Hematopoietic multipotent progenitor cell treated with erythropoietin and hydrocortisone succinate and interleukin-3 and kit ligand, for 17 days (in vitro differentiated cells): ENCODE measurements at regions not wholly inside any gene's neighbourhood (a gene's known extent, or its start where the extent isn't known, plus 50 kb on each side); places are given as distances from the start of the nearest gene placed in this dataset.

Experiments used
- DNase-seq: peaks from one replicate; pipeline ENCODE4 v3.0.0-alpha.2; 2015; ENCODE audit warnings: low spot score

DNA sequence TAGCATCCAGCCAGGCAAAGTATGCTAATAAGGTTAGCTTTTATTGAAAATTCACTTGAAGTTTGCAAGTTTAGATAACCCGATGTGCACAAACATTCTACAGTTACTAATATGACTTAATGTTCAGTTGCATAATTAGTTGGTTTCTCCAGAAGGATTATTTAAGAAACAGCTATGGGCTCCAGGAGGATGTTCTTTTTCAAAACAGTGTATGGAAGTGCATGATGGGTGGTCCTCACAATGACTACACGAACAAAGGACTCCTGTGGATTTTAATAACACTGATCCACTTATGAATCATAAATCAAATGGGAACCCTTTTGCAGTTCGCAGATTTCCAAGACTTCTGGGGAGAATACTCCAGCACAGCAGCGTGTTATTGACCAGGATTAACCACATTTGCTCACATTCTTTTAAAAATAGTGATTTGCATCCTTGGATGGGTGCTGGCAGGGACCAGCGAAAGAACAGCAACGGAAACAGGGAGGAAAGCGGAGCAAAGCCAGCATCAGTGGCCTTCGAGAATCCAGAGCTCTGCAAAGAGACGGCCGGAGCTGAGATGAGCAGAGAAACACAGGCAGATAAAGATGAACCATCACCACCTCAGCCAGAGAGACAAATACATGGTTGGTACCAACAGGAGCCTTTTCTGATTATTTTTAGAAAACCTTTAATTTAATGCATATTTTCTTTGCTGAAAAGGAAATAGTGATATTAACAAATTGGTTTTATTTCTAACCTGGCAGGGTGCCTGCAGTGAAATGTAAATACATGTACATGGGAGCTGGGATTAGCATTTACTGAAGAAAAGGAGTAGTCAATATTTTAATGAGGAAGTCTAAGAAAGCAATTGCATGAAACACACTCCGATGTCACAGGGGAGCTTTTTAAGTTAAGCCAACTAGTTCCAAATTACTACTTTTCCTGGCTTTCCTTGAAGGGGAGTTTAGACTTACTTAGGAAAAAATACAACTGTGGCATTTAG is 623.2 kb upstream of the ZFHX3 start:
- no peak for DNase-seq

DNA sequence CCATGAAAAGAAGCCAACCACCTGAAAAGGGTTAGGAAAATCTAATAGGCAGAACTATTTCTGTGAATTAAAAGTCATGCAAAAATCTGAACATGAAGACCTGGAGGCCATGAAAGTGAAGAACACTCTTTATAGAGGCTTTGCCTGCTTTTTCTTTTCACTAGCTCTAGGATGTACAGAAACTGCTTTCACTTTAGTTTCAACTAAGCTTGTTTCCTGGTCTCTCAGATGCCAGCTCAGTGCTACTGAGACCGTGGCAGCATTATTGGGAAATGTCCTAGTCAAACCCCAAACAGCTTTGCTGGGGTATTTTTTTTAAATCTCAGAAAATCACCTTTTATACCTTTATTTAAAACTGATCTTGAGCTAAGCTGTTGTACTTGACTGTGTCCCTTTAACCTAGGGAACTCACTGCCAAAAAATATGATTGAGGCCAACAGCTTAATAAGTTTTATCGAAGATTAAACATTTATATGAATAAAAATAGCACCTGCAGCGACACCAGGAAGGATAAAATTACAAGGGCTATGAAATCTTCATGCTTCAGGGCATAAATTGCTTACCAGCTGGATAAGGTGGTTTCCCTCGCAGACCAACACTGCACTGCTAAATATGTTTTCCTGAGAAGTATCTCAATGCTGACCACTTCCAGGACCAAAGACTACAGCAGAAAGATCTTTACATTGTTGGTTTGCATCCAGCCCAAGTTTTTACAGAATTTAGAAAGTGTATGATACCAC is 621.8 kb upstream of the ZFHX3 start:
- DNase-seq, result no peak

DNA sequence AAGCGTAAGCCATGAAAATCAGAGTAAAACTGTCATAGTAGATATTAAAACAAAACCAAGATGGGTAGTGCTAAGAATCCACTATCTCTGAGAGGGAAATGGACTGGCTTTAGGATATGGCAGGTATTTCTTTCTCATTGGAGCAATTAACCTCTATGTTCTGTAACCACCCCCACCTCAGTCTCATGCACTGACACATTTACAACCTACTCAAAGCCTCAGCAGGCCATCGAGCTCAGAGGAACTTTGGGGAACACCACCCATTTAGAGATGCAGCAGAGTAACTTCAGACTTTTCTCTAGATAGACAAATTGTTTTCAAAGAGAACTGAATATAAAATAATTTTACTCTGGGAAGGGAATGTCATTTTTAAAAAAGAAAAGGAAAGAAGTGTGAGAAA is 615.8 kb upstream of the ZFHX3 start:
- no peak for DNase-seq

DNA sequence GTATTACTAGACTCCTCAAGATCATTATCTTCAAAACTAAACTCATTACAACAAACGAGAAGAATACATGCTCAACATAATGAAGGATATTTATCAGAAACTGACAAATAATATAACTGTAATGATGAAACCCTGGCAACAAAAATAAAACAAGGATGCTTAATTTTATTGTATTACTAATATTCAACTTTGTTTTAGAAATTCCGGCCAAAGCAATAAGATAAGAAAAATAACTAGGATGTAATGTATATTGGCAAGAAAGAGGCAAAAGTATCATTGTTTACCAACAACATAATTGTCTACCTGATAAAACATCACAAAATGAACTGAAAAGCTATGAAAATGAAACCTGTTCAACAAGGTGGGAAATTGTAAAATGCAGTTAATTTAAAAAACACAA is 588.3 kb upstream of the ZFHX3 start:
- no peak for DNase-seq

DNA sequence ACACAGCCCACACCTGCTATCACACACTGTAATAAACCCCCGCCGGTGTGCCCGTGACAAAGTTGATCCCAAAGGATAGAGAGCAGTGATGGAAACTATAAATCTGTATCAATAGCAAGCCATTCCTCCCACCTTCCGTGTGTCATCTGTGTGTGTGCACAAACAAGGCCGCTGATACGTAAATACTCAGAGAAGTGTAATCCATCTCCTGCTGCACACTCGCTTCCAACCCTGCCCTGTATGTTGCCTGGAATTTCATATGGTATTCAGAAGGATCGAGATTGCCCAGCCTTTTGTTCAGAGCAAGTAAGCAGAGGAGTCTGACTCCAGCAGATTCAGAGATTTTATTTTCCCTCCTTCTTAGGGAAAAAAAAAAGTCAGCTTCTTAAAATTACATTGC is 581.1 kb upstream of the ZFHX3 start:
- DNase-seq, result no peak

DNA sequence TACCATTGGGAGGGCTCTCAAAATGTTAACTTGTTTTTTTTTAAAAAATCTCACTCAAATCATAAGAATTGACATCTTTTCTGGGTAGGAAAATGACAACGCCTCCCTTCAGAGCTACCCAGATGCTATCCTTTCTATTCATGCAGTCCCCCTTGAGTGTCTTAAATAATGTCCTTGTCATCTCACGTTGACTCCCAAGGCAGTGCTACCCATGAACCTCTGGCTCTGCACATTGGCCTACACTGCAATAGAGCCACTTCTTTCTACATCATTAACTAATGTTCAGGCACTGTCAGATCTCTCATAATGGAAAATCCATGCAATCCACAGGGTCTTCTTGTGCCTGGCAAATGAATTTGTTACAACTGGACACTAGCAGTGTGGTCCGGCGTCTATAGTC is 569.8 kb upstream of the ZFHX3 start:
- no peak for DNase-seq

DNA sequence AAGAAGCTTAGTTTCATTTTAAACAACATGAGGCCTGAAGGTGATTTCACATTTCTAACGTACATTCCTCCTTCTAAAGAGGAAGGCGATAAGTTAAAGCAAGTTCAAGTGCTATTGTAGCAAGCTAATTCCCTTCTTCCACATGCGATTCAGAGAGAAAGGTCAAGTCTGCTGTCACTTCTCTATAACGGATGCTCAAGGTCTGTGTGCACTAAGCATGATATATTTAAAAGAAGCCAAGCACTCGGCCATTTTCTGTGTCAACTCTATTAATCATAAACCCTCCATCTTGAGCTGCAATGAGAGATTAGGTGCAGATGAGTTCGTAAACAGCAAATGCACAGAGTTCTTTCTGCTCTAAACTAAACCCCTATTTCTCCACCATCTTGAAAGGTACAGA is 568.8 kb upstream of the ZFHX3 start:
- no peak for DNase-seq

DNA sequence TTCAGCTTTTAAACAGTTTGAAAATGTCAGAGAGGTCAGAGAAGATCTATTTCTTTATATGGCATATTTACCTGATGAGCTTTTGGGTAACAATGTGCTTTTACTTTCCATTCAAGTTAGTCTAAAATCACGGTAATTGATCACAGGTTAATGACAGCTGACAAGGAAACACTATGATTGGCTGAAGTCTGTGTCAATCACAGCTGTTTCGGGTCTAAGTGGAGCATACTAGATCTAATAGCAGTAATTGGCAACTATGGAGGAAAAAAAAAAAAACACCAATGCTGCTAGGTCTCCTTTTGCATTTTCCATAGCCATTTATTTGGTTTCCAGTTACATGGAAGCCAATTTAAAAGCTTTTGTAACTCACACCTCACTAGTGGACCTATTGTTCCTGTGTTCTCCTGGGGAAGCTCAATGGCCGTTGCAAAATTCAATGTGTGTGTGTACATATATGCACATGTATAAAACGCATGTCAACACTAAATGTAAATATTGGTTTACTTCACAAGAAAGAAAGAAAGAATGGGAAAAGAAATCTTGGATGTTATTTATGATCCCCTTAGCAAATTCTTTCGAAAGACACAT is 568.3 kb upstream of the ZFHX3 start:
- DNase-seq, result no peak

DNA sequence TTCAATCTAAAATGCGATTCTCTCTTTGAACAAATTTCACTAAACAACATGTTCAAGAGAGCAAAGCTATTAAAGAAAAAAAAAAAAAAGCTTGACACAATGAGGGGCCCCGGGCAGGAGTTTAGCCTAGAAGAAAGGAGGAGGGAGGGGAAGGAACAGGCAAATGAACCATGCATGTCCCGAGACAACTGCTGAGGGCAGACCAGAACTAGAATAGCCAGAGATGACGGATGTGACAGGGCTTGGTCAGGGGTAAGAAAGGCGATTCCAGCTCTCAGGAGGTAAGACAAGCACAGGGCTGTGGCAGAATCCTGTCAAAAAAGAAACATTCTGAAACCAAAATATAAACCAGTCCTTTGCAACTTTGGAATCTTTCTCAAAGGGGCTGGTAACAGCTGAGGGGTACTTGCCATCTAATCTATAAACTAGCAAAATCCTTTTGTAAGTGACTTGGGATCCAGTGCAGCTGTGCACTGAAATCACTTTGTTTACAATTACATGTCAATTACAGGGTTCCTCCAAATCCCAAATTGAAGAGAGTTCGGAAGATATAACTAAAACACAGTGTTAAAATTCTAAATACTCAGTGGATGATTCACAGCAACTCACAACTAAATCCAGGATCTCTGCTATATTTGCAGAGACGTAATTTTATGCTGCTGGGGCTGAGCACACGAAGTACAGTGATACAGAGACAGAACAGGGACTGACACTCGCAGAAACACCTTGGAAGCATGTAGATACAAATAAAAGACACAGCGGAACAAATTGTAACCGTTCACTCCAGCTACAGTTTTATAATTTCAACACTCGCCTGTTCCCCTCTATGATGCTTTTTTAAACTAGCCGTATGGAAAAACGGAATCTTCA is 567.4 kb upstream of the ZFHX3 start:
- no peak for DNase-seq

DNA sequence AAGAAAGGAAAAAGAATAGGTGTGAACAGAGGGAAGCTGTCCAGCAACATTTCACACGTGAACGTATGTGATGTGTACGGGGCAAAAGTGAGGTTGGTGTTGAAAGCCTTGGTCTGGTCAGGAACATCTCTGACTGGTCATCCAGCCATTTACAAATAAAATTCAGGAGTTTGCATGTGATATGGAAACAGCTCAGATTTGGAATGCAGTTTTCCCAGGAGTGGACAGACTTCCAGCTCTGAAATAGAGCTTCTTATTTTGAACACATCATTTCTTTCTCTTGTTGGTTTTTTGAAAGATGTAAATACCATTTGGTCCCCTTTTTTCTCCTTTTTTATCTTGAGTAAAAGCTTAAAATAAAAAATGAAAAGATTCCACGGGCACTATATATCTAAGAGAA is 566.2 kb upstream of the ZFHX3 start:
- no peak for DNase-seq

DNA sequence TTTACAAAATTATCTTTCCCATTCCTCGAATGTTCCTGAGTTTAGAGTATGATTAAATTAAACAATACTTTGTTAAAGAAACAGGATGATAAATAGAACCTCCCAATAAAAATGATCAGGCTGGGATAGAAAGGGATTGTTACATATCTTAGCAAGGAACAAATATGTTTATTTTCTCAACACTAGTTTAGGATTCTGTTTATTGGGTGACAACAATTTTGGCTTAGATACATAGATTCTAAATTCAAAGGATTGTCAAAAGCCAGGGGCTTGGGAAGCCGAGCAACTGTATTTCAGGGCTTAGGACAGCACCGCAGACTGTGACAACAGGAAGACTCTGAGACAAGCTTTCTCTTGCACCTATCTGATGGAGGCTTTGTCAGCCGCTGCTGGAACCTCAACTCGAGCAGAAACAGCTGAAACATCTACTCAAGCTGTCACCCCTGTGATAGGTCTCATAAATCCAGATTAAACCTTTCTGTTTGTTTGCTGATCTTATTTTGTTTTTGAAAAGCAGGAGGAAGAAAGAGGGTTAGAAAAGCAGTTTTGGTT is 562.8 kb upstream of the ZFHX3 start:
- no peak for DNase-seq

DNA sequence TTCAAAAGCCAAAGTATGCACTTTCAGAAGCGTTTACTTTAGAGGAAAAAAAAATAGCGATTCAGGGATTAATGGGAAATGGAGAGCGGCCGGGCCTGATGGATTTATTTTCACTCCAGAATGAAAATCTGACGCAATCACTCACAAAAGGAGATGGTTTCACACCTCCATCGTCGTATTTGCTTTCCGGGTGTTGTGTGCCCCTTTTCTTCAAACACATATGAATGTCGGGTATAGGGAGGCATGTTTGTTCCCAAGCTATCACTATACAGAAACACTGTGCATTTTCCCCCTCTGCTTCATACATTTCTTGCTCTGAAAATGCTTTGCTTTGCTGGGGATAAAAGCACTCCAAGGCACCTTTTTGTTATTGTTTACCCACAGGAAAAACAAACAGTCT is 562.2 kb upstream of the ZFHX3 start:
- no peak for DNase-seq

DNA sequence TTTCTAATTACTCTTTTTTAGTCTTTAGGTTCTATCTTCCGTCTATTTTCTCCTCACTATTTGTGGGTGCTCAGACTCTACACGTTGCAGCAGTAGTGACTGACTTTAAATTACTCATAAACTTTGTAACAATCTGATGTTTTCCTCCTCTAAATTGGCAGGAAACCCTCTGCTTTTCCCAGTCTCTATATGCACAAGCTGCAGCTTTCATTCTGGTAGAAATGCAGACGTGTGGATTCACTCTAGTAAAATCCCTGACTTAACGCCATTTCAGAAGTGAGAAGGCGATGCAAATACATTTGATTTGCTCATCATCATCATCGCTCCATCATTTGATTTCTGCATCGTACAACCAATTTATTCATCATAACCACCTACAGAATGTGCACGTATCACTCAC is 561.0 kb upstream of the ZFHX3 start:
- DNase-seq, result no peak

DNA sequence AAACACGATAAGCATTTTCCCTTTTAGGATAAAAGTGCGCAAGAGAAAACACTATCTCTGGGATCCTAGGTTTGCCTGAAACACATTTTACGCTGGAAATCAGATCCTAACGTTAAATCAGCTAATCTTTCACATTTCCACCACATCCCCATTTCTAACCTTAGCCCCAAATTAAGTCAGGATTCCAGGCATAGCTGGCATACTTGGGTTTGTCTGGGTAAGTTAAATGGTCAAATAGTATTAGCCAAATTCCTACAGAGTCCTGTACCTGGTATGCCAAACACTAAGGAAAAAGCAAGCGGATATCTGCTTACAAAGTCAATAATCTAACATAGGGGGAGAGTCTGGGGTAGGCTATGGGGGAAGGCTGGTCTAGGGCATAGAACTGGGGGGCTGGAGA is 557.4 kb upstream of the ZFHX3 start:
- no peak for DNase-seq

DNA sequence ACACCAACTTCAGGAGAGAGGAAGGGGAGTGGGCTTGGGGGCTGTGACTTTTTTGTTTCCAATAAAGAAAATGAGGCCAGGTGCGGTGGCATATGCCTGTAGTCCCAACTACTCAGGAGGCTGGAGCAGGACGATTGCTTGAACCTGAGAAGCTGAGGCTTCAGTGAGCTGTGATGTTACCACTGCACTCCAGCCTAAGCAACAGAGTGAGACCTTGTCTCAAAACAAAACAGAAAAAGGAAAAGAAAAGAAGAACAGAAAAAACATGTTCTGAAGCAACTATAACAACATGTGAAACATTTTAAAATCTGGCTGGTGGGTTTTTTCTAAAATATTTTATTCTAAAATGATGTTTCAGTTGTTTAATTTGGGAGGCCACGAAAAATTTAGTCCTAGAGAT is 554.0 kb upstream of the ZFHX3 start:
- DNase-seq, result no peak

DNA sequence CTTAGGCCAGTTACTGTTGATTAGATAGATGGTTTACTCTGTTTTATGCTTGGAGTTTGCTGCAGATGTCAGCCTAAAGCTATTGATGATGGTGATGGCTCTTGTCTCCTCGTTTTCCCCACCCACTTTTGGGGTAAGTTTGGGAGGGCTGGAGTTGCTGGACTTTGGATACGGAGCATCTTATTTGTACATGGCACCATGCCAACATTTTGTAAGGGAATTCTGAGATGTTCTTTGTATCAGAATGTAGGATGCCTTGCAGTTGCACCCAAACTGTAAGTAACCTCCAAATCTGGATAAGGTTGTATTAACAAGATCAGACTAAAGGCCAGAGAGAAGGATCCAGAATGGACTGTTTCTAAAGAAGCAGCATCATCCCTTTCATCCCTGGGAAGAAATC is 551.9 kb upstream of the ZFHX3 start:
- DNase-seq, result no peak

DNA sequence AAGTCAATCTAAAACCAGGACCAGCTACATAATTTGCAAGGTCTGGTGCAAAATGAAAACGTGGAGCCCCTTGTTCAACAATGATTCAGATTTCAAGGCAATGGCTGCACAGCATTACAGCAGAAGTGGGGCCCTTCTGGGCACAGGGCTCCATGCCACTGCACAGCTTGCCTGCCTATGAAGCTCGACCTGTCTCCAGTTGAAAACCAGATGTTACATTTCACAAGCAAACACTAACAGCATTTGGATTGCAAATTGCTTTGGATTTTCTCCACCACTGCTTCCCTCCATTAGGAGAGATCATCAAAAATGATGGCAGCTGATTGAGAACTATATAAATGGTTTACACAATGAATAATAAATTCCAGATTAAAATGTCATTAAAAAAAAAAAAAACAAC is 551.4 kb upstream of the ZFHX3 start:
- no peak for DNase-seq

DNA sequence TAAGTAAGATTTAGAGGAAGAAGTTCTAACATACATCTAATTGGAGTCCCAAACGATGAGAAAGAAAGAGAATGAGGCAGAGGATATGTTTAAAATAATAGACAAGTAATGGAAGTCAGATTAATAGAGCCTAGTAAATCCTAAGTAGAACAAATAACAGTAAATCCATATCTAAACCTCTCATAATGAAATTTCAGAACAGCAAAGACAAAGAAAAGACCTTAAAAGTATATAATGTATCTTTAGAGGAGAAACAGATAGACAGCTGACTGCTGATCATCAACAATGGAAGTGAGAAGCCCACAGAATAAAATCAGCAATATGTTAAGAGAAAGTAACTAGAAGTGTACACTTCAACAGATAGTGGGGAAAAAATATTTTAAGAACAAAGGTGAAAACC is 536.2 kb upstream of the ZFHX3 start:
- no peak for DNase-seq

DNA sequence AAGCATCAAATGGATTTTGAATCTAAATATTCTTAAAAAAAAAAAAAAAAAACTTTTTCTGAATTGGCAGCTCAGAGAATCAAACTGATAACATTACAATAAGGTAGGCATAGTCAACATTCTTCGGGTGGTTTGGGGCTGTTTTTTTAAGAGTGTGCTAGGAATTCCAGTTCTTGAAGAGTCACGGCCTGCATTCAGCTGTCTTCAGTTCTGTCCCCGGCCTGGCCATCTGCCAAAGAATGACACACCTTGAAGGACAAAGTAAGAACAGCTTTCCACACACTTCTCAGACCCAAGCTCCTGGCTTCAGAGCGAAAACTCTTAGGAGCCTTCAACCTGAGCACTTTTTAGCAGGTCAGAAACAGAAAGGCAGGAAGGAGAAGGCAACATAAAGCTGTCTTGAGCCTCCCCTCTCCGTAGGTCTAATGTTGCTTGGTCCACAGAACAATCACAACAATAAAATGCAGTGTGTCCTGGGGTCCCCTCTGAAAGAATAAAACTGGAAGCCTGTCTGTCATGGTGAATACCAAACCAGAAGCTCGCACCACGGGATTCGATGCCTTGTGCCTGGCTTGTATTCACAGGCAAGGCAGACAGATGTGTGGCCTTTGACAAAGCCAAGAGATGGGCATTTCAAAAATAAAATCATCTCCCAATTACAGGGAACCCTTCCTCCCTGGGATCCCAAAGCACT is 524.4 kb upstream of the ZFHX3 start:
- DNase-seq, result no peak

DNA sequence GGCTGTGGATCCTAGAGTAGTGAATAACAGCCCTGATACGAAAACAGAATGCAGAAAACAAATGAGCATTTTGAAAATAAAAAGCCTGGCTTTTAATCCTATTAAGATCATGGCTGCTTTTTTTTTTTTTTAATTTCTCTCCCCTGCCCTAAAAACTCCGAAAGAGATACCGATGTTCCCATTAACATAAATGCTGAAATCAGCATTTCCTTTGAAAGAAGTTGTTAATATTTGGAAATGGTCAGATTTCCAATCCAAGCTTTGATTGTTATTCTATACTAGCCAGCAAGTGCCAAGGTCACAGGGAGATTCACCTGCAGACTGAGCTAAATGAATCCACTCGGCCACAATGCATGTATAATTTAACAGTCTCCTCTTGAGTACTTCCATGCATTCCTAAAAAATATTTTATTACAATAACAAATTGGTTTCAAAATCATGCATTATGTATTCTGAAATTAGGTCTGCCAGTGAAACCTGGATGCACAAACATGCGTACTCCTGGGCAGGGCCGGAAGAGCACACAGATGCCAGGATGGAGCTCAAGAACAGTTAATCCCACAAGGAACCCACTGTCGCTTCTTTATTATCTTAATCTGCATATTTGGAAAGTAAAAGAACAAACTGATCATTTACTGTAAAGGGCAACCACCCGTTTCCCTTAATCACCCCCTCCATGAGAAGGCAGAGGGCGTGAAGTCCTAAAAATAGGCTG is 521.5 kb upstream of the ZFHX3 start:
- no peak for DNase-seq

DNA sequence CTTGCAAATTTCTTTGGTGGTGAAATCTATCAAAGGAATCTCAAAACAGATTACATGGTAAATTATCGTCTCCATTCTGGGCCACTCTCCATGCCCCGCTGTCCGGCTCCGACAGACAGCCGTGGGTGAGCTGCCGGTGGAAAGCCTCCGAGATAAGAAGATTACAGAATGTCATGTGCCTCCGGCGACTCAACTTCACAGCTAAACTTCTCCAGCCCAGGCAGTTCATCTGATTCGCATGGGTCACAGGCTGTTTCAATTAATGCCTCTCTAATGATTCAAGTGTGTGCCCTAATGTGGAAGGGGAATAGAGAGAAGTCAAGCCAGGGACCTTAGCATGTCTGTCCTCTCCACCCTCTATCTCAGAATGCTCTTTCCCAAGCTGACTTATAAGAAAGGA is 520.8 kb upstream of the ZFHX3 start:
- no peak for DNase-seq
